NCI-H510A (cell line): ENCODE measurements at regions not wholly inside any gene's neighbourhood (a gene's known extent, or its start where the extent isn't known, plus 50 kb on each side); places are given as distances from the start of the nearest gene placed in this dataset.

ENCODE experiments used
- DNase-seq: peaks from one replicate; lab custom pipeline; 2025; lab: John Stamatoyannopoulos, UW

DNA sequence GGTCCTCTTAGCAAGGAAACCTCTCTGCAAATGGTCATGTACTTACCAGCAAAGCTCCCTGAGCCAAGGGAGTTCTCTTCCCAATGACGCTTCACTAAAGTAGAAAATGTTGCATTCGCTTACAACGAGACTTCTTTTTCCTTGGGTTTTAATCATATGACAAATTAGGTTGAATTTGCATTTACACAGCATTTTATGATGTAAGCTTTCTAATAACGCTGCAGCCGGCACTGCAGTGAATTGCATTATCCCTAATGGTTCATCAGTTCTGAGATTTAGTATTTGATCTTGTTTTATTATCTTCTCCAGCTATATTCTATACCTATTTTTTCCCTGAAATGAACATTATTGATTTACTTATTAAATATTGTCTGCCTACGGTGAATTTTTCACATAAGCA lies 339.3 kb upstream of the PFKP start:
- no peak for DNase-seq

DNA sequence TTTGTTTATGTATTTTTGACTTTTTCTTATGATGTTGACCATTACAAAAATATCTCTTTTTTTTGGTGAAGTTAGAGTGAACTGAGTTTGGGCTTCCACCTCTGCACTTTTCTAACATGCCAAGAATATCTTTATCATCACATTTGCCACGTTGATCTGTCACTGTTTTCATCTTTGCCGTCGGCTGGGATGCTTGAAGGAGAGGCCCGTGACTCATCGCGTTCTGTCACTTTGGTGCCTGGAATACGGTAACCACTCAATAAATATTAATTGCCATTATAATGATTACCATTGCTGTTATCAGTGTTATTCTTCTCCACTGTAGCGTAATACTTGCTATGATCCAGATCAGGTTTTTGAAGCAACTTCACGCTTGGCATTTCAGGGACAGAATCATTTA lies 350.8 kb upstream of the PFKP start:
- DNase-seq: no peak

DNA sequence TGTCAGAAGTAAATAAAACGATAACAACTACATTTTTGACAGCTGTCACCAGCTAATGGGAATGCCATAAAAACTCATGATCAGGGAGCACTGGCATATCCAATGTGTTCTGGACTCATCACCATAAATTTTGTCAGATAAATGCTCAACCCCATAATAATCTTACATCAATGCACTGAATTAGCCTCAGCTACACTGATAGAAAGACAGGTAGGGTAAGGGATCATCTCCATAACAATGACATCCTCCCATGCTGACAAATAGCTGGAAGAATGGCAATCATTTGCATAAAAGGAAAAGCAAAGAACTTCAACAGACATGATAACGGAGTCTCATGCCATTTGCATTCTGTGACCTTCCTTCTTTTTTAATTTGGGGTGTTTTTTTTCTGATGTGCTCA lies 352.8 kb upstream of the PFKP start:
- no peak for DNase-seq

DNA sequence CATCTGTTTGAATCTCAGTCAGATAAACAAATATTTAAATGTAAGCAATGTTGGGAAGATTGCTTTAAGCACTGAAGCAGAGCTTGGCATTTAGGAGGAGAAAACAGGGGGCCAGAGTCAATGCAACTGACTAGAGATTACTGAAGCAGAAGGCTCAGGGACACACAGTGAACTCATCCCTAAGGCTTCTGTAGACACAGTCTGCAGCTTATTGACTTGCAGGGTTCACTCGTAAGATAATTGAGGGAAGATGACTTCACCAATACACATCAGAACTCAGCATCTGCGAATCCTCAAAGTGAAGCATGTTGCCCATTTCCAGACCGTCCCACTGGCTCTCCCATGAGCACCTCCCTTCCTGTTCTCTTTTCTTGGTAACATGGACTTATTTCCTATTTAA lies 363.4 kb upstream of the PFKP start:
- no peak for DNase-seq

DNA sequence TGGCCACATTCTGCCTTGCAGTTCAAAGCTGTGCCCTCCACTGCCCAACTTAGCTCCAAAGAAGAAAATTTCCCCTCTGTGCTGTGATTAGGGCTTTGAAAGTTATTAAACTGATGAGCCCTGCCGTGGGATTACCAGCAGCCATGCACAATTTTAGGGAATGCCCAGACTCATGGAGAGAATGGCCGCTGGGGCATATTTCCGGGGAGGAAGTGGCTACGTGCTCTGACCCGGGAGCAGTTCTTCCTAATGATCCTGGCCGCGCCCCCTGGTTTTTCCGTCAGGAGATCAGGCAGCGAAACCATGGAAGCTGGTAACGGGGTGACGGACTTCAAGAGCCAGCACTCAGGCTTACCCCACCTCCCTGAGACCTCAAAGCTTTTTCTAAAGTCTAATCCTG lies 365.5 kb upstream of the PFKP start:
- DNase-seq: no peak

DNA sequence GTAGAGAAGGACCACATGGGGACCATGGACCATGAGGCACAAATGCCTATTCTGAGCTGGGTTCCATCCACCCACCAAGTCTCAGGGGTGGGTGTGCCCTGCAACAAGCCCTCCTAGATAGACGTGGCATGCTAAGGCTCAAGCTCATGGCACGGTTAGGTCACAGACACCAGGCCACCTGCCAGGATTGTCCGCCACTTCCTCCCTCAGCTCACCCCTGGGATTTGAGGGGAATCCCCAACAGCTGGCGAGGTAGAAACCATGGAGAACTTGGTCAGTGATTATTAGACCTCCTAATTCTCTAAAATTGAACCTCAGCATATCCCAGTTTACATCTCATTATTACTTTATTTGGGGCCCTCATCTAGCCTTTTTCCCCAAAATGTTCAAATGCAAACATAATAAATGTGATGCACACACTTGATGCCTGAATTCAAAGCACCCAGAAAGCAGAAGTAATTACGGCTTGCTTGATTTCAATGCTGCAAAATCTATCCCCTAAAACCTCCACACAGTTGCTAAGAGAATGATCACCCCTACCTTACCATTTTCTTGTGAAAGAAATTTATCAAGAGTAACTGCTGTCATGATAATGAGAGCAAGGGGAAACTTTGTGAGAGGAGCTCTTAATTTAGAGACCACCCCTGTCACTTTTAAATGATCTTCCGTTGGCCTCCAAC lies 366.6 kb upstream of the PFKP start:
- no peak for DNase-seq

DNA sequence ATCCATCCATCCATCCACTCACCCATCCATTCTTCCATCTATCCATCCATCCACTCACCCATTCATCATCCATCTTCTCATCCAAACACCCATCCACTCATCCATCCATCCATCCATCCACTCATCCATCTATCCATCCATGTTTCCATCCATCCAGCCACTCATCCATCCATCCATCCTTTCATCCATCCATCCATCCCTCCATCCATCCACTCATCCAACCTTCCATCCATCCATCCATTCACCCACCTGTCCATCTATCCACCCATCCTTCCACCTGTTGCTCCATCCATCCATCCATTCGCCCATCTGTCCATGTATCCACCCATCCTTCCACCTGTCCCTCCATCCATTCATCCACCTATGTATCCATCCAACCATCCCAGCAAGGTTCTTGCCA lies 378.4 kb upstream of the PFKP start:
- DNase-seq: no peak

DNA sequence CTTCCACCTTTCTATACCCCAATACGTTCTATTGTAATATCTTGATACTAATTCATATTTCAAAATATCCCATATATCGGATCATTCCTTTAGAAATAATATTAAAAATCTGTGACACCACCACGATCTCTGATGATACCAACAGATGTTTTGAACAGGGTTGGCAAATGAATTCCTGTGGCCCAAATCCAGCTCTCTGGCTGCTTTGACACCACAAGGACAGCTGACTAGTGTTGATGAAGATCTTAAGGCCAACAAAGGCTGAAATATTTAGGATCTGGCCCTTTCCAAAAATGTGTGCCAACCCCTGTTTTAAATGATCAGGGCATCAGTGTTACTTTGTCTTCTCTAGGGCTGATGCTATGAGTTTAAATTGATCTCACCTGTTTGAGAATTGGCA lies 380.7 kb upstream of the PFKP start:
- no peak for DNase-seq

DNA sequence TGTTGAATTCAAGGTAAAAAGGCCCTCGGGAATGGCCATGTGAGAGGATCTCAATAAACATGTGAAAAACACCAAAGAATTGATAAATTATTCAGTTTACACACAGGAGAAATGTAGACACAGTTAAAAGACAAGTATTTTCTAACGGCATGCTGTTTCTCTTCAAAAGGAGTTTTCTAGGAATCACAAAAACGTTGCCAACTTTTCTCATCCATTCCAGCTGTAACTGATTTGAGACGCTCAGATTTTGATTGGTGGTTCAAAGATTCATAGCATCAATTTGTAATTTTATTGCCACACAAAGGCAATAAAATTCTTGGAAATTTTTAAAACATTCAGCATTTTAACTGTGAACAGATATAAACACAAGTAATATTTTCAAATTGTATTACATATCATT lies 384.9 kb upstream of the PFKP start:
- no peak for DNase-seq

DNA sequence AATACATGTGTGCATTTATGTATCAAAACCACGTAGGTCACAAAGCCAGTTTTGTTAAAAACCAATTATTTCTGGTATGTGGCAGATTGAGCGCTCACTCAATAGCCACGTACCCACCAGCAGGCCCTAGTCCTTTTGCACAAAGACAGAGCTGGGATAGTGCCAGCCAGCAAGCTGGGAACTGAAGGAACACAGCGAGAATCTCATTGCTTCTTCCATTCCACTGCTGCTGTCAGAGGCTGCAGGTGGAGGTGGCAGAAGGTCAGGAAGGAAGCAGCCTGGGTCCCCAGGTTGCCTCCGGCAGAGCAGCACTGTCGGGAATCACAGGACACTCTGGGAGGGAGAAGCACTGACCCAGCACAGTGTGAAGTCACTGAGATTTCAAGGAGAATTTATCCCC lies 385.5 kb upstream of the PFKP start:
- no peak for DNase-seq

DNA sequence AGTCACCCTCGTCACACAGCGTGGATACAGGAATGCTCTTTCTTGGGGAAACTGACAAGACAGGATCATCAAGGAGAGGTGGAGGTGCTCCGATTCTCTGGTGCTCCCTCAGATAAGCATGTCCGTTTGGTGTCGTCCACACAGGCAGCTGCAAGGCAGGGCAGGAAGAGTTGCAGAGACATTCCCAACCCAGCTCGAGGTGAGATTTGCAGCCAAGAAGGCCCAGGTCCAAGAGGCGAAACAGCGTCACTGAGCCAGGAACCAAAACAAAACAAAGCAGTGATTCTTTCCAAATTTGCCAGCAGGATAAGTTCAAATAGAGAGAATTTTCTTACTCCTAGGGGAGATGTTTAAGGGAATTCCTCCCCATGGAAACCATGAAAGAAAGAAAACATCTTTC lies 386.5 kb upstream of the PFKP start:
- DNase-seq: no peak

DNA sequence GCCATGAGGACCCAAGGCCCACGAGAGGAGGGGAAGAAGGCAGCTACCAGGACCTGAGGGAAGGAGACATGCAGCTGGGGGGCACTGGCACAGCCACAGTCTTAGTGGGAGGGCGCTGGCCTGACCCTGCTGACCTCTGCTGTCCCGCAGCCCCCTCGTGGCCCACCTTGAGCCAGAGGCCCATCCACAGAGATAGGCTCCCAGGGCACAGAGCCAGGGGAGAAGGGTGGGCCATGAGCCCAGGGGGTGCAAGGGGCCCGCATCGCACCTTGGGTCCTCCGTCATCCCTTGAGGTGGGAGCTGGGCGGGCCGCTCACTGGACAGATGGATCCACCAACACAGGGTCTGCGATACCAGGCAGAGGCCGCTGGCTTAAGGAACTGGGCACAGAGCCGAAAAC lies 387.7 kb upstream of the PFKP start:
- DNase-seq: no peak

DNA sequence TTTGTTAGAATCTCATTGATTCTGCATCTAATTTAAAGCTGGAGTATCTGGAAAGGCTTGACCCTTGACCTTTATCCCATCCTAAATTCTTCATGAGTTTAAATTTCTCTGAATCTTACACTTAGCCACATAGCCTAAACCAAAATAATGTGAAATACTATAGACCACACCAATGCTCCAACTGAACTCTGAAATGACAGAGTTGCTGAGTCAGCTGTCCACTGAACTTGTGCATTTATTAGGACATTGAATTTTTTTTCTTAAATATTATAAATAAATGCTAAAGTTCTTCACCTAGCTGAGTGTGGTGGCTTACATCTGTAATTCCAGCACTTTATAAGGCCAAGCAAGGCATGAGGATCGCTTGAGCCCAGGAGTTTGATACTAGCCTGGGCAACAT lies 390.9 kb upstream of the PFKP start:
- DNase-seq: no peak

DNA sequence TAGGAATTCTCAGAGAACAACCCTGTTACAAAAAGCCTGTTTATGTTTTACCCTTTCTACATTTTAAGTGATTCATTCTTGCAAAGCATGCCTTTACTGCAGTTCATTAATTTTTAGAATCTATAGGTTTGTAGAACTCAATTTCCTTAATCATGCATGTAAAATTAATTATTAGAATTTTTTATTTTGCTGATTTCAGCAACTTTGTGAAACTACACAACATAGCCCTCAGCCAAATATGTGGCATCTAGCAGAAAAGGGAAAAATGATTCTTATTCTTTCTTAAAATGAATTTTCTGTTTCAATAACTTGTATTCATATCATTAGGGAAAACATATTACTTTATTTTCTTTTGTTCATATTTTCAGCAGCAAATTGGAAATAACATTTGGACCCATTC lies 392.9 kb upstream of the PFKP start:
- no peak for DNase-seq

DNA sequence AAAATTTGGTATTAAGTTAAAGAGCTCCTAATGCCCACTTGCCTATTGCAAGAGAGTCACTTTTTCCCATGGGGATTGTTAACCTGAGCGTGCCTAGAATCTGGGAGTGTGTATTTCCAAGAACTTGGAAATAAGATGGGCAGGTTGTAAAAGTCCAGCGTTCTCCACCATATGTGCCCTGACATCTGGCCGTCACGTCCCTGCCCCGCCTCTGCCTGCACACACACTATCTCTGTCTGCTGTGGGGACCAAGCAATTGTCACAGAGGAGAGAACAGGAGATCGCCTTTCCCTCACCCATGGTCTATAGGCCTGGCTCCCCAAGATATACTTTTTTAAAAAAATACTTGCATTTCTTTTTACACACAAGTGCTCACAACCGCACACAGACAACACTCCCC lies 396.5 kb upstream of the PFKP start:
- DNase-seq: no peak

DNA sequence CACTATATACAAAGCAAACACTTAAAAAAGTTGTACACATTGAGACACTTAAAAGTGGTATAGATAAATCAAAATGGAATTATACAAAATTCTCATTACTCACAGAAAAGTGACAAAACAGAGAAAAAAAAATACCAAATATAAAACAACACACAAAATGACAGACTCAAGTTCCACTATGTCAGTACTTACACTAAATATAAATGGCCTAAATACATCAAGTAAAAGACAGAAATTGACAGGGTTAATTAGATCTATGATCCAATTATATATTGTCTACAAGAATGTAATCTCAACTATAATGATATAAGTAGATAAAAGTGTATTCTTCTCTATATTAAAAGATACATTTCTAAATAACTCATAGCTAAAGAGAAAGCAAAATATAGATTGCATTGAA lies 401.6 kb upstream of the PFKP start:
- no peak for DNase-seq

DNA sequence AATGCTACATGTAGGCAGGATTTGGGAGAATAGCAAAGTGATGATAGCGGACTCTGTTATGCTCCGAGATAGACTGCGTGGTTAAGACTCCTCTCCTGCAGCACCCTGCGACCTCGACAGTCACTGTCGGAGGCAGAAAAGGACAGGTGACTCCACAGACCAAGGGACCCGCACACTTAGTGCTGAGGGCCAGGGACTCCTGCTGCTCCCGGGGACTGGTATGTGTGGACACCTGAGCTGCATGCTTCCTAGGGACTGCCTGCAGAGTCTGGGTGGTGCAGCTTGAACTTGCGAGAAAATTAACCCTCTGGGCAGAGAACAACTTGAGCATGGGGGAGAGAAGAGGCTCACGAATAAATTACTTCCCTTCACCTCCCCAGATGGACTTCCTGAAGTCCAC lies 407.1 kb upstream of the PFKP start:
- DNase-seq: no peak

DNA sequence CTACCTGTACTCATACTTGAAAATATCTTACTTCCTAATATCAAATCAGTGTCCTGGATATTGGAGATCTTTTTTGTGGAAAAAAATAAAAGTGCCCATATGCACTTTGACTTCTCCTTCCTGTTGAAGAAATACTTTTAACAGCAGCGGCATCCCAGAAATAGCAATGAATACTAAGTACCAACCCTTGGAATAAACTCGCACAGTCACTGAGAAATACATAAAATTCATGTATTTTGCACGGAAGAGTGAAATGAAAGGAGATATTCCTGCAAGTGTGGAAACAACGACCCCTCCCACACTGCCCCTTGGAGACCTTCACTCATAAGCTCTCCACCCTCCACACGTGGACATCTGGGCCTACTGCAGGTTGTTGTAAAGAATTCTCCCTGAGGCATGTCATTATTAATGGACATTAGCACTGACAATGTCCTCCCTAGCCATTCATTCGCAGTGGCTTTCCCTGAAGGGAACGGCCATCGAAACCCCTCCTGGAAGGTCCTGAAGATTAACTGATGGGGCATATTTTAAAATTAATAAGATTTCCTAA lies 407.6 kb upstream of the PFKP start:
- DNase-seq: no peak

DNA sequence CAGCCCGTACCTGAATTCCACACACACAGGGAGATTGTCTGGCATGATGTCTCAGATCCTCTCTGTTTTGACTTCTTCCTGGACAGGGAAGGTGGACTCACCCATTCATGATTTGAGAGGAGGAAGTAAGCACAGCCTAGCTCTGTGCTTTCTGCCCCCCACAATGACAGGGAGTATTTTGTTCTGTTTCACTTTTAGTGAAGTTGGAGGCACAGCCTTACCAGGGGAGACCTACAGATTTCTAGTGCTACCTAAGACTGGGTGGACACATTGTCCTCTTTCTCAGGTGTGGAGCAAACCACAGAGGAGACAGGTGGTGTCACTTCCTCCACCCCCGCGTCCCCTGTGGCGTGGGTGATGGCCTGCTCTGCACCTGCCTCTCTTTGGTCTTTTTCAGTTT lies 408.6 kb upstream of the PFKP start:
- DNase-seq: no peak

DNA sequence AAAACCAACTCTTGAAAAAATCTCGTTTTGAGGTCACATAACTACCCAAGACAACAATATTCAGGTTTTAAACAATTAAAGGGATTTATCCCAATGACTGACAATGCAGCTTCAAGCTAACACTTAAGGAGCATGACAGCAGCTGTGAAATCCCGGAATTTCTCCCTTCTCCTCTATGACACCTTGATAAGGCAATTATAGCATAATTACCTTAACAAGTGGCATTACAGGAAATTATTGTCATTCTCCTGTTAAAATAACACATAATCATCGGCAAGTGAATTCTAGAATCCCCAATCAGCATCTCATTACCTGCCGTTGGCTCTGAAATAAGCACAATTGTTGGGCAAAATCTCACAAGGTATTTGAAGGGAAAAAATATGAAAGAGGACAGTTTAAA lies 417.0 kb upstream of the PFKP start:
- DNase-seq: no peak

DNA sequence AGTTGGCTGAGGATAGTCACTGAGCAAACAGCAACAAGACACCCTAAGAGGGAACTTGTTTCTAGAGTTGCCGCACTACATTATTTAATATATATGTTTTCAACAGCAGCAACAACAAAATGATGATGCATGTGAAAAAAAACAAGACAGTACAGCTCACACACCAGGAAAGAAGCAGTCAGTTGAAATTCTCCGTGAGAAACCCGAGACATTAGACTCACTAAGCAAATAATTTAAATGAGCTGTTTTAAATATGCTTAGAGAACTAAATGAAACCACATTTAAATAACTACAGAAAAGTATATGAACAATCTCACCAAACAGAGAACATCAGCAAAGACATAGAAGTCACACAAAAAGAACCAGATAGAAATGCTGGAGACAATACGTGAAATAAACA lies 426.3 kb upstream of the PFKP start:
- DNase-seq: no peak

DNA sequence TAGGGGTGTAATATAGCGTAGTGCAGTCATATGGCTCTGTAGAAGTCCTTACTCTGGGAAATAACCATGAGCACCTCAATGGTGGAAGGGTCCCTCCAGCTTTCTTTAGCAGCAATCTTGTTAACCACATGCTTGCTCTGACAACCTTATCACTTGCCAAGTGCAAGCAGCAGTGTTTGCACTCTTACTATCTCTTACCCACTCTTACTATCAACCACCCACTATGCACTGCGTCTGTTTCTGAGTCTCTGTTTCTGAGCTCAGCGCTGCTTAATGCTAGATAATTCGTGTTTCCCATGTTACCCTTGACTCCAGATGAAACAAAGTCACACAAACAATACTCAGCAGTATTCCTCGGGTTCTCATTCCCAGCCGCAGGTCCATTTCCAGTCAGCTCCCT lies 433.7 kb upstream of the PFKP start:
- no peak for DNase-seq

DNA sequence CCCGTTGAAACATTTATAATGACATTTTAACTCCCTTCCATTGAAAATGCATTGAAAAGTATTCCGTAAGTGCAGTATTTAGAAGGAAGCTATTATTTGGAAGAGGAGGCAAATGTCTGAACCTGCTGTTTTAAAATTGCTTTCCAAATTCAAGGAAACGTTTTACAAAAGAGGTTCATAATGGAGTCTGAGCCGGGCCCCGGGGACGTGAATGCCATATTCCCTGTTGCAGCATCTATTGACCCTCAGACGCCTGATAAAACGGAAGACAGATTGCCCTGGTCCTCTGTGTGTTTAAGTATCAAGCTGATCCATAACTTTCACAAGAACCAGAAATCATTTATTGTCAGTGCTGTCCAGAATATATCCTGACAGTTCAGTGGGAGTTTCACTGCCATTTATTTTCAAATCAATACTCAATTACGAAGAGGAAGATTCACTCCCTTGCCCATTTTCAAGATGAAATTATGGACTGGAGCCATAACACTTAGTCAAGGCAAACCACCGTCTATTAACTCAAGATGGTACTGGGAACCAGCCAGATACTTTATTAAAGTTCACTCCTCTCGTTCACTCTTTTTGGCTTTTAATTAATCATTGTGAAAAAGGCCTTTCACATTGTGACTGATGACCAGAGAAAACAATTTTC lies 435.7 kb upstream of the PFKP start:
- DNase-seq: no peak

DNA sequence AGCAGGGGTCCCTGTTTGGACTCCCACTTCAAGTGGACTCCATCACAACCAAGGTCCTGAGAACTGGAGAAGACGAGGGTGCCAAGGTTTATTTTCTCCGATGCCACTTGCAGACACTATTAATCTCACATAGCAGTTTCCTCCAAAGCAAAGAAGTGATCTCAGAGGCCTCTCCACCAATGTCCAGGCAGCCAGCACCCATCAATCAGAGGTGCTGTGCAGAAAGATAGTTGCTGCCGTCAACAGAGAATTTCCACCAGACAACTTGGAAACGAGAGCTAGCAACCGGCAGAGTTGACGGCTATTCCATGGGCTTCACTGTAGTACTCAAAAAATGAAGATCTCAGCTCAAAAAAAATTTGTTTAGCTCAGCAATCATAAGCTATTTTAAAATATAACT lies 438.6 kb upstream of the PFKP start:
- no peak for DNase-seq
